ENCODE measurements at regions not wholly inside any gene's neighbourhood (a gene's known extent, or its start where the extent isn't known, plus 50 kb on each side); places are given as distances from the start of the nearest gene placed in this dataset.
"Not testable (repeated sequence)": the region's sequence is repeated elsewhere in the genome, so short reads cannot be mapped to it uniquely, and the experiment has no call there.

GRCh38 chr19:34017601-34018000, 154.7 kb upstream of the LSM14A start:
- no peak for DNase-seq (ENCODE audit: low read depth in 3 of 3, low spot score in 1 of 3)

GRCh38 chr19:34018546-34018945, 153.8 kb upstream of the LSM14A start:
- no peak for DNase-seq (ENCODE audit: low read depth in 3 of 3, low spot score in 1 of 3)

GRCh38 chr19:34023381-34023780, 148.9 kb upstream of the LSM14A start:
- DNase-seq (ENCODE audit: low read depth in 3 of 3, low spot score in 1 of 3): no peak

- DNase-seq (ENCODE audit: low read depth in 3 of 3, low spot score in 1 of 3): no peak
These were observed 138.4 kb upstream of the LSM14A start for GRCh38 chr19:34033880-34034279.

- no peak for DNase-seq (ENCODE audit: low read depth in 3 of 3, low spot score in 1 of 3)
These were observed 137.9 kb upstream of the LSM14A start for GRCh38 chr19:34034318-34034846.

GRCh38 chr19:34041925-34042521, 130.3 kb upstream of the LSM14A start:
- DNase-seq (ENCODE audit: low read depth in 3 of 3, low spot score in 1 of 3): peak; percentile 20 to 67 (median 29)

- DNase-seq (ENCODE audit: low read depth in 3 of 3, low spot score in 1 of 3): no peak
These were observed 128.3 kb upstream of the LSM14A start for GRCh38 chr19:34044021-34044420.

- DNase-seq (ENCODE audit: low read depth in 3 of 3, low spot score in 1 of 3): no peak
These were observed 122.4 kb upstream of the LSM14A start for GRCh38 chr19:34049944-34050343.

- DNase-seq (ENCODE audit: low read depth in 3 of 3, low spot score in 1 of 3): not testable (repeated sequence)
These were observed 121.9 kb upstream of the LSM14A start for GRCh38 chr19:34050430-34050829.

GRCh38 chr19:34051255-34051654, 121.0 kb upstream of the LSM14A start:
- DNase-seq (ENCODE audit: low read depth in 3 of 3, low spot score in 1 of 3): no peak

GRCh38 chr19:34057155-34057554, 115.1 kb upstream of the LSM14A start:
- no peak for DNase-seq (ENCODE audit: low read depth in 3 of 3, low spot score in 1 of 3)

- no peak for DNase-seq (ENCODE audit: low read depth in 3 of 3, low spot score in 1 of 3)
These were observed 106.2 kb upstream of the LSM14A start for GRCh38 chr19:34066007-34066643.

- no peak for DNase-seq (ENCODE audit: low read depth in 3 of 3, low spot score in 1 of 3)
These were observed 104.4 kb upstream of the LSM14A start for GRCh38 chr19:34067861-34068271.

- DNase-seq (ENCODE audit: low read depth in 3 of 3, low spot score in 1 of 3): no peak
These were observed 96.6 kb upstream of the LSM14A start for GRCh38 chr19:34075661-34076091.

- DNase-seq (ENCODE audit: low read depth in 3 of 3, low spot score in 1 of 3): no peak
These were observed 89.8 kb upstream of the LSM14A start for GRCh38 chr19:34082289-34083077.

- no peak for DNase-seq (ENCODE audit: low read depth in 3 of 3, low spot score in 1 of 3)
These were observed 87.7 kb upstream of the LSM14A start for GRCh38 chr19:34084396-34085145.

- no peak for DNase-seq (ENCODE audit: low read depth in 3 of 3, low spot score in 1 of 3)
These were observed 87.0 kb upstream of the LSM14A start for GRCh38 chr19:34085336-34085735.

- no peak for DNase-seq (ENCODE audit: low read depth in 3 of 3, low spot score in 1 of 3)
These were observed 84.0 kb upstream of the LSM14A start for GRCh38 chr19:34088292-34088691.

- no peak for DNase-seq (ENCODE audit: low read depth in 3 of 3, low spot score in 1 of 3)
These were observed 82.7 kb upstream of the LSM14A start for GRCh38 chr19:34089566-34089965.

- DNase-seq (ENCODE audit: low read depth in 3 of 3, low spot score in 1 of 3): no peak
These were observed 77.3 kb upstream of the LSM14A start for GRCh38 chr19:34094960-34095359.

GRCh38 chr19:34095411-34095810, 76.9 kb upstream of the LSM14A start:
- DNase-seq (ENCODE audit: low read depth in 3 of 3, low spot score in 1 of 3): not testable (repeated sequence)
